Ishikawa (cell line): ENCODE measurements at regions not wholly inside any gene's neighbourhood (a gene's known extent, or its start where the extent isn't known, plus 50 kb on each side); places are given as distances from the start of the nearest gene placed in this dataset.

ENCODE experiments used
- CEBPB ChIP-seq: IDR thresholded peaks from 2 replicates; pipeline ENCODE4 v1.6.1; 2012
- CREB1 ChIP-seq: IDR thresholded peaks from 2 replicates; pipeline ENCODE4 v1.6.1; 2012; ENCODE audit warnings: low read depth
- EGR1 ChIP-seq: IDR thresholded peaks from 2 replicates; pipeline ENCODE4 v1.6.1; 2012
- EP300 ChIP-seq: IDR thresholded peaks from 2 replicates; pipeline ENCODE4 v1.6.1; 2012; ENCODE audit warnings: borderline replicate concordance
- FOXM1 ChIP-seq: IDR thresholded peaks from 2 replicates; pipeline ENCODE4 v1.6.1; 2012; ENCODE audit warnings: low read depth, borderline replicate concordance
- MAX ChIP-seq: IDR thresholded peaks from 2 replicates; pipeline ENCODE4 v1.6.1; 2012
- NFIC ChIP-seq: IDR thresholded peaks from 2 replicates; pipeline ENCODE4 v1.6.1; 2012
- RAD21 ChIP-seq: IDR thresholded peaks from 2 replicates; pipeline ENCODE4 v1.6.1; 2012; ENCODE audit warnings: low read depth
- TAF1 ChIP-seq: IDR thresholded peaks from 2 replicates; pipeline ENCODE4 v1.6.1; 2012; ENCODE audit warnings: low read depth, mild to moderate bottlenecking
- TCF12 ChIP-seq: IDR thresholded peaks from 2 replicates; pipeline ENCODE4 v1.6.1; 2012; ENCODE audit warnings: low read depth
- TEAD4 ChIP-seq: IDR thresholded peaks from 2 replicates; pipeline ENCODE4 v1.6.1; 2012
- YY1 ChIP-seq: IDR thresholded peaks from 2 replicates; pipeline ENCODE4 v1.6.1; 2012; ENCODE audit warnings: low read depth
- ZBTB7A ChIP-seq: IDR thresholded peaks from 2 replicates; pipeline ENCODE4 v1.6.1; 2012; ENCODE audit warnings: low read depth
- TF ChIP-seq, protein P1 (sequence below): IDR thresholded peaks from 2 replicates; pipeline ENCODE4 v1.6.1; 2012; ENCODE audit warnings: low read depth, mild to moderate bottlenecking
- TF ChIP-seq, protein P2 (sequence below): IDR thresholded peaks from 2 replicates; pipeline ENCODE4 v1.6.1; 2012

GRCh38 chr3:146892041-146892440 lies 286.9 kb upstream of the PLSCR5 start:
- TF ChIP-seq MAX (no peak), TCF12 (no peak), FOXM1 (no peak), YY1 (no peak), TAF1 (no peak), CEBPB (no peak), TEAD4 (no peak), ZBTB7A (no peak), EP300 (no peak), EGR1 (no peak), CREB1 (no peak)
- TF ChIP-seq, protein P1, sequence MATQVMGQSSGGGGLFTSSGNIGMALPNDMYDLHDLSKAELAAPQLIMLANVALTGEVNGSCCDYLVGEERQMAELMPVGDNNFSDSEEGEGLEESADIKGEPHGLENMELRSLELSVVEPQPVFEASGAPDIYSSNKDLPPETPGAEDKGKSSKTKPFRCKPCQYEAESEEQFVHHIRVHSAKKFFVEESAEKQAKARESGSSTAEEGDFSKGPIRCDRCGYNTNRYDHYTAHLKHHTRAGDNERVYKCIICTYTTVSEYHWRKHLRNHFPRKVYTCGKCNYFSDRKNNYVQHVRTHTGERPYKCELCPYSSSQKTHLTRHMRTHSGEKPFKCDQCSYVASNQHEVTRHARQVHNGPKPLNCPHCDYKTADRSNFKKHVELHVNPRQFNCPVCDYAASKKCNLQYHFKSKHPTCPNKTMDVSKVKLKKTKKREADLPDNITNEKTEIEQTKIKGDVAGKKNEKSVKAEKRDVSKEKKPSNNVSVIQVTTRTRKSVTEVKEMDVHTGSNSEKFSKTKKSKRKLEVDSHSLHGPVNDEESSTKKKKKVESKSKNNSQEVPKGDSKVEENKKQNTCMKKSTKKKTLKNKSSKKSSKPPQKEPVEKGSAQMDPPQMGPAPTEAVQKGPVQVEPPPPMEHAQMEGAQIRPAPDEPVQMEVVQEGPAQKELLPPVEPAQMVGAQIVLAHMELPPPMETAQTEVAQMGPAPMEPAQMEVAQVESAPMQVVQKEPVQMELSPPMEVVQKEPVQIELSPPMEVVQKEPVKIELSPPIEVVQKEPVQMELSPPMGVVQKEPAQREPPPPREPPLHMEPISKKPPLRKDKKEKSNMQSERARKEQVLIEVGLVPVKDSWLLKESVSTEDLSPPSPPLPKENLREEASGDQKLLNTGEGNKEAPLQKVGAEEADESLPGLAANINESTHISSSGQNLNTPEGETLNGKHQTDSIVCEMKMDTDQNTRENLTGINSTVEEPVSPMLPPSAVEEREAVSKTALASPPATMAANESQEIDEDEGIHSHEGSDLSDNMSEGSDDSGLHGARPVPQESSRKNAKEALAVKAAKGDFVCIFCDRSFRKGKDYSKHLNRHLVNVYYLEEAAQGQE: no peak
- TF ChIP-seq, protein P2, sequence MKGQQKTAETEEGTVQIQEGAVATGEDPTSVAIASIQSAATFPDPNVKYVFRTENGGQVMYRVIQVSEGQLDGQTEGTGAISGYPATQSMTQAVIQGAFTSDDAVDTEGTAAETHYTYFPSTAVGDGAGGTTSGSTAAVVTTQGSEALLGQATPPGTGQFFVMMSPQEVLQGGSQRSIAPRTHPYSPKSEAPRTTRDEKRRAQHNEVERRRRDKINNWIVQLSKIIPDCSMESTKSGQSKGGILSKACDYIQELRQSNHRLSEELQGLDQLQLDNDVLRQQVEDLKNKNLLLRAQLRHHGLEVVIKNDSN: no peak

DNA sequence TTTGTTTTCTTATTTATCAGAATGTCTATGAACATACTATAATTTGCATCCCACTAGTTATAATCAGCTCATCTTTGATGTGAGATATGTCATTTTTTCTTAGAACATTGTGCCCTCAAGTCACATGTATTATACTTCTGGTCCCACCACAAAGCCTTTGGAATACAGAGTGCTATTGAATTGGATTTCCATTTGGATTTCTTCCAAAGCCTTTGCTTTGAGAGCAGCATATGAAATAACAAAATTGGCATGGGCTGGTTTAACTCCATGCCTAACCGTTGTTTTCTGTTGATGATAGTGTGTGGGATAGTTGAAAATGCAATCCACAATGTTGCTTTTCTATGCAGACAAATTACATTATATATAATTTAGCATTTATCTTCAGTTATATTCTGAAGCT lies 284.5 kb upstream of the PLSCR5 start:
- TF ChIP-seq FOXM1 (no peak), TCF12 (no peak), CEBPB (no peak), TAF1 (no peak), ZBTB7A (no peak), MAX (no peak), RAD21 (no peak), TEAD4 (no peak), NFIC (no peak), EGR1 (no peak)
- TF ChIP-seq, protein P1: no peak
- TF ChIP-seq, protein P2: no peak

DNA sequence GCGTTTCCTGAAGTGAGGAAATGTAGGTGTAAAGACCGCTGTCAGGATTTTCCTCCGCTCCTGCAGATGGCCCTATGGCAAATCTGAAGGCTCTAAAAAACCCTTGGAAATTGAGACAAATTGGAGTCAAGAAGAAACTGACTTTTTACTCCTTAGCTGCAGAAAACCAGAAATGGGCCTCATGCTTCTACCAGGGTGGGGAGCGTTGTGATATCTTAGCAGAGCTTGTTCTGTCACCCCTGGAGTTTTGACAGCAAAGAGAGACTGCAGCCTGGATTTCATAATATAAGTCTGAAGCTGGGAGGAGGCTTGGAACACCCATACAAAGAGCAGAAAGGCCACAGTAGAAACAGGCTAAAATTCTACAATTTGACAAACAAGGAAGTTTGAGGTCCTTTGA lies 283.0 kb upstream of the PLSCR5 start:
- TF ChIP-seq YY1 (no peak), NFIC (no peak), CREB1 (no peak), ZBTB7A (no peak), EP300 (no peak), MAX (no peak), CEBPB (no peak), RAD21 (no peak), FOXM1 (no peak), EGR1 (no peak), TAF1 (no peak), TEAD4 (no peak), TCF12 (no peak)
- TF ChIP-seq, protein P2: no peak
- TF ChIP-seq, protein P1: no peak

GRCh38 chr3:146884721-146885120 lies 279.6 kb upstream of the PLSCR5 start:
- TF ChIP-seq CEBPB: no peak
- TF ChIP-seq EGR1: no peak
- no peak for TF ChIP-seq TAF1
